PC-3 (cell line): ENCODE measurements at regions not wholly inside any gene's neighbourhood (a gene's known extent, or its start where the extent isn't known, plus 50 kb on each side); places are given as distances from the start of the nearest gene placed in this dataset.

Source experiments
- ATAC-seq: fragments of 200-7000 bp; cut with Tn5 transposase; 2 replicates; pipeline ENCODE4 v1.9.1; 2020; ENCODE audit warnings: mild to moderate bottlenecking, moderate library complexity
- BruUV-seq: library from RNA; stranded (reverse); fragments of 400-500 nt; replicated peaks from 2 replicates; lab custom pipeline; 2021; lab: Mats Ljungman, UMichigan
- CTCF ChIA-PET: fragments of 300-600 bp; sonication (Branson Sonifier 250); formaldehyde crosslinking; loops from one replicate; lab custom pipeline; 2022; ENCODE audit warnings: antibody characterized with exemption; lab: Charles Lee
- POLR2A ChIA-PET: fragments of 300-600 bp; sonication (Branson Sonifier 250); formaldehyde crosslinking; loops from one replicate; lab custom pipeline; 2022; ENCODE audit warnings: antibody characterized with exemption; ENCODE audit not compliant: unreplicated experiment; lab: Charles Lee
- DNase-seq: peaks from one replicate; pipeline ENCODE4 v3.0.0-alpha.2; 2015
- H2AFZ ChIP-seq: fragments of 300-600 bp; sonication (generic); 2 replicates; pipeline ENCODE4 v1.6.0; 2016; ENCODE audit warnings: antibody characterized with exemption, low read length
- H3F3A ChIP-seq: fragments of 300-600 bp; sonication (generic); one replicate; pipeline ENCODE4 v1.6.0; 2017; ENCODE audit warnings: antibody characterized with exemption, low read length, control low read depth, mild to moderate bottlenecking; ENCODE audit not compliant: unreplicated experiment
- H3K27ac ChIP-seq: fragments of 300-600 bp; sonication (generic); 2 replicates; pipeline ENCODE4 v1.5.1; 2016; ENCODE audit warnings: mild to moderate bottlenecking, low read length
- H3K27me3 ChIP-seq: fragments of 300-600 bp; sonication (generic); 2 replicates; pipeline ENCODE4 v1.6.1; 2016; ENCODE audit warnings: low read length, mixed read lengths
- H3K36me3 ChIP-seq: fragments of 300-600 bp; sonication (generic); 2 replicates; pipeline ENCODE4 v1.6.1; 2016; ENCODE audit warnings: low read depth, mixed run types, low read length, mixed read lengths
- H3K4me1 ChIP-seq: fragments of 300-600 bp; sonication (generic); 2 replicates; pipeline ENCODE4 v1.5.1; 2016; ENCODE audit warnings: low read length; ENCODE audit not compliant: insufficient read depth
- H3K4me2 ChIP-seq: fragments of 300-600 bp; sonication (generic); 2 replicates; pipeline ENCODE4 v1.6.0; 2016; ENCODE audit warnings: low read length
- H3K4me3 ChIP-seq: fragments of 300-600 bp; sonication (generic); 2 replicates; pipeline ENCODE4 v1.5.1; 2016; ENCODE audit warnings: mild to moderate bottlenecking, low read length, mixed read lengths
- H3K79me2 ChIP-seq: fragments of 300-600 bp; sonication (generic); 2 replicates; pipeline ENCODE4 v1.6.1; 2017; ENCODE audit warnings: low read length, mixed read lengths
- H3K9ac ChIP-seq: fragments of 300-600 bp; sonication (generic); 2 replicates; pipeline ENCODE4 v1.6.0; 2016; ENCODE audit warnings: mild to moderate bottlenecking, low read length
- H3K9me2 ChIP-seq: fragments of 300-600 bp; sonication (generic); replicated peaks from 2 replicates; pipeline ENCODE4 v1.6.1; 2016; ENCODE audit warnings: mixed run types, low read length, mixed read lengths
- H3K9me3 ChIP-seq: fragments of 300-600 bp; sonication (generic); 2 replicates; pipeline ENCODE4 v1.6.1; 2016; ENCODE audit warnings: low read length, mixed read lengths
- H4K20me1 ChIP-seq: fragments of 300-600 bp; sonication (generic); 2 replicates; pipeline ENCODE4 v1.6.1; 2016; ENCODE audit warnings: low read length, mixed read lengths
- CTCF ChIP-seq: fragments of 300-600 bp; sonication (generic); conservative IDR thresholded peaks from 2 replicates; pipeline ENCODE4 v1.5.1; 2017; ENCODE audit warnings: antibody characterized with exemption, low read depth, mild to moderate bottlenecking, low read length
- EZH2 ChIP-seq: fragments of 300-600 bp; sonication (generic); IDR thresholded peaks from one replicate; pipeline ENCODE4 v1.6.1; 2017; ENCODE audit warnings: antibody characterized with exemption, mild to moderate bottlenecking, low read length; ENCODE audit not compliant: unreplicated experiment
- EZH2phosphoT487 ChIP-seq: fragments of 300-600 bp; sonication (generic); IDR thresholded peaks from 2 replicates; pipeline ENCODE4 v1.6.1; 2018; ENCODE audit warnings: mild to moderate bottlenecking, antibody characterized with exemption, low read length, borderline replicate concordance
- intact Hi-C: fragments of 100-400 bp; cut with micrococcal nuclease; formaldehyde crosslinking; loops from 2 replicates; pipeline ENCODE4 v1.9.0; 2023

- Histone ChIP-seq H3K4me2 (no peak overlapping the region), H3K27ac (no peak overlapping the region)
- CTCF ChIA-PET: no interaction called here
These were observed 112.5 kb upstream of the TGFBR2 start for GRCh38 chr3:30493911-30494311.

GRCh38 chr3:30495172-30496065, 111.0 kb upstream of the TGFBR2 start:
- BruUV-seq: no TSS peak
- H3K4me2 ChIP-seq: no peak overlapping the region
- intact Hi-C loops: loop anchor here (2.0 kb wide), 1 partner anchor 15 kb away; no protein-coding TSS in a partner anchor
- DNase-seq: peak; percentile 37
- TF ChIP-seq CTCF: no peak
- no peak for TF ChIP-seq EZH2
- no peak for TF ChIP-seq EZH2phosphoT487
- no peak overlapping the region for H3K9ac ChIP-seq
- H3F3A ChIP-seq: no peaks in the 10 kb centered on the region
- ChIA-PET POLR2A (no interaction called here), CTCF (interaction anchor here (0.6 kb wide), 1 partner anchor 637 kb away, joined by 3 read pairs; no protein-coding TSS in a partner anchor)
- no peaks in the 10 kb centered on the region for H3K36me3 ChIP-seq
- peak; percentile 74 for ATAC-seq
- H3K4me1 ChIP-seq: peaks cover 18% of the 10 kb centered on the region; the same call in 1 of the 2 replicates
- H3K4me3 ChIP-seq: no peak overlapping the region
- no peaks in the 10 kb centered on the region for H3K27me3 ChIP-seq
- H3K27ac ChIP-seq: no peak overlapping the region
- H3K9me2 ChIP-seq: no peaks in the 10 kb centered on the region
- H3K79me2 ChIP-seq: no peaks in the 10 kb centered on the region
- H3K9me3 ChIP-seq: no peaks in the 10 kb centered on the region
- 0 out of 2 replicates have a peak overlapping the region, but pooled peaks have one; percentile 20 for H2AFZ ChIP-seq
- no peaks in the 10 kb centered on the region for H4K20me1 ChIP-seq

More at GRCh38 chr3:30493911-30494311, 112.5 kb upstream of the TGFBR2 start:
- peaks cover 18% of the 10 kb centered on the region; the same call in 1 of the 2 replicates for H3K4me1 ChIP-seq
- H3K79me2 ChIP-seq: no peaks in the 10 kb centered on the region
- H3F3A ChIP-seq: no peaks in the 10 kb centered on the region
- no peaks in the 10 kb centered on the region for H3K27me3 ChIP-seq
- POLR2A ChIA-PET: no interaction called here
- no peaks in the 10 kb centered on the region for H4K20me1 ChIP-seq
- H3K9ac ChIP-seq: no peak overlapping the region
- intact Hi-C loops: loop anchor here (2.0 kb wide), 1 partner anchor 17 kb away; no protein-coding TSS in a partner anchor
- TF ChIP-seq EZH2phosphoT487 (no peak), CTCF (no peak), EZH2 (no peak)
- ATAC-seq (no peak), DNase-seq (no peak)
- BruUV-seq: no TSS peak
- 0 out of 2 replicates have a peak, but pooled peaks cover 3% of the 10 kb centered on the region for H3K9me3 ChIP-seq
- no peaks in the 10 kb centered on the region for H3K36me3 ChIP-seq
- H2AFZ ChIP-seq: no peak overlapping the region
- H3K9me2 ChIP-seq: no peaks in the 10 kb centered on the region
- no peak overlapping the region for H3K4me3 ChIP-seq
